Pulmonary artery endothelial cell (primary cell): ENCODE measurements at regions not wholly inside any gene's neighbourhood (a gene's known extent, or its start where the extent isn't known, plus 50 kb on each side); places are given as distances from the start of the nearest gene placed in this dataset.
"Not testable (repeated sequence)": the region's sequence is repeated elsewhere in the genome, so short reads cannot be mapped to it uniquely, and the experiment has no call there.

ENCODE experiments used
- DNase-seq: peaks from one replicate; pipeline ENCODE4 v3.0.0-alpha.2; 2011; ENCODE audit warnings: low read depth, low spot score

DNA sequence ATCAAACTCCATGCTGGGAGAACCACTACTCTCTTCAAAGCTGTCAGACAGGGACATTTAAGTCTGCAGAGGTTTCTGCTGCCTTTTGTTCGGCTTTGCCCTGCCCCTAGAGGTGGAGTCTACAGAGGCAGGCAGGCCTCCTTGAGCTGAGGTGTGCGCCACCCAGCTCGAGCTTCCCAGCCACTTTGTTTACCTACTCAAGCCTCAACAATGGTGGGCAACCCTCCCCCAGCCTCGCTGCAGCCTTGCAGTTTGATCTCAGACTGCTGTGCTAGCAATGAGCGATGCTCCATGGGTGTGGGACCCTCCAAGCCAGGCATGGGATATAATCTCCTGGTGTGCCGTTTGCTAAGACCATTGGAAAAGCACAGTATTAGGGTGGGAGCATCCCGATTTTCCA, 185.3 kb downstream of the COX18 start:
- DNase-seq: not testable (repeated sequence)

DNA sequence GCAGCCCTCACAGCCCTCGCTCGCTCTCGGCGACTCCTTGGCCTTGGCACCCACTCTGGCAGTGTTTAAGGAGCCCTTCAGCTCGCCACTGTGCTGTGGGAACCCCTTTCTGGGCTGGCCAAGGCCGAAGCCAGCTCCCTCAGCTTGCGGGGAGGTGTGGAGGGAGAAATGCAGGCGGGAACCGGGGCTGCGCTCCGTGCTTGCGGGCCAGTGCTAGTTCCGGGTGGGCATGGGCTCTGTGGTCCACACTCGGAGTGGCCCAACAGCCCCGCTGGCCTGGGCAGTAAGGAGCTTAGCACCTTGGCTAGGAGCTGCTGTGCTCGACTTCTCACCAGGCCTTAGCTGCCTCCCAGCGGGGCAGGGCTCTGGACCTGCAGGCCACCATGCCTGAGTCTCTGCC, 192.6 kb downstream of the COX18 start:
- no peak for DNase-seq

DNA sequence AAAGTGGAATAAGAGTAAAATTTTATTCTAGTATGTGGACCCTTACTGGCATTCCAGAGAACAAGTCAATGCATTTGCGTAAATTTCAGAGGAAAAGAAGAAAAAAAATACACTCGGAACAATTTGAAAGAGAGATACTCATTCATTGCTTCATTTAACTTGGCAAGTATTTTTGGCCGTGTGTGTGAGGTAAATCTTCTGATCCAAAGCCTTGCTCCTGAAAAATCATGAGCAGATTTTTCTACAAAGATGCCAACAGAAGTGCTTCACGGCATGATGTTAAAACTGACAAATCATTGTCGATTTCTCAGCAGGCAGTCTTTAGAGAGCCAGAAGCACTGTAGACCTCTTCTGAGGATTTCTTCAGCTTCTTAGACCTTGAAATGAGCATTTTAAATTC, 194.0 kb downstream of the COX18 start:
- no peak for DNase-seq

DNA sequence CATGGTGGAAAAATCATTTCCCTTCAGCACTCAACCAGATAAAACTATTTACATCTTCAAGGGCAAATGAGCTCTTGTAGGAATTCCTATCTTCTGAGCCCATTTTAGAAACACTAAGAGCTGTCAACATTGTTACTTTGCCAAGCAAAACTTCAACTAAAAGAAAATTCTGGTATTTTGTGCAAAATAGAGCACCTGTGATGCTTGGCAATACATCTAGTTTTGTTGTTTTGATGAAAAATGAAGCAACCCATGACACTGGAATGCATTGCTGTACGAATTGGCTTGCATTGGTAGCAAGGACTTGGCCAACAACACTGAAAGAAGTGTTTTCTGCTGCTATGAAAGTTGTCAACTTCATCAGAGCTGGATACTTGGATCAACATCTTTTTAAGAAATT, 194.4 kb downstream of the COX18 start:
- DNase-seq: no peak

DNA sequence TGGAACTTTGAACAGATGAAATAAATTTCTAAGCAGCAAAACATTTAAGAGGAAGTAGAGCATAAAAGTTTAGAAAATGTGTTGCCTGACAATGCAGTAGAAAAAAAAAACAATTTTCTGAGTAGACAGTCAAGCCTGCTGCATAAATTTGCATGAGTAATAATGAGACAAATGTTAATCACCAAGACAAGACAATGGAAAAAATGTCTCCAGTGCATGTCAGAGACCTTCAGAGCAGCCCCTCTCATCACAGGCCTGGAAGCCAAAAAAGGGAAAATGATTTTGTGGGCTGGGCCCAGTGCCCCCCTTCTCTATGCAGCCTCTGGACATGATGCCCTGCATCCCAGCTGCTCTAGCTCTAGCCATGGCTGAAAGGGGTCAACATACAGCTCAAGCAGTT, 204.6 kb downstream of the COX18 start:
- DNase-seq: no peak

DNA sequence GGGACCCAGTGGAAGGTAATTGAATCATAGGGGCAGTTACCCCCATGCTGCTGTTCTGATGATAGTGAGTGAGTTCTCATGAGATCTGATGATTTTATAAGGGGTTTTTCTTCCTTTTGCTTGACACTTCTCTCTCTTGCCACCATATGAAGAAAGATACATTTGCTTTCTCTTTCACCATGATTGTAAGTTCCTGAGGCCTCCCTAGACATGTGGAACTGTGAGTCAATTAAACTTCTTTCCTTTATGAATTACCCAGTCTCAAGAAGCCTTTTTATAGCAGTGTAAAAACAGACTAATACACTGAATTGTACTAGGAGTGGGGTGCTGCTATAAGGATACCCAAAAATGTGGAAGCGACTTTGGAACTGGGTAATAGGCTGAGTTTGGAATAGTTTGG, 205.2 kb downstream of the COX18 start:
- DNase-seq: not testable (repeated sequence)

DNA sequence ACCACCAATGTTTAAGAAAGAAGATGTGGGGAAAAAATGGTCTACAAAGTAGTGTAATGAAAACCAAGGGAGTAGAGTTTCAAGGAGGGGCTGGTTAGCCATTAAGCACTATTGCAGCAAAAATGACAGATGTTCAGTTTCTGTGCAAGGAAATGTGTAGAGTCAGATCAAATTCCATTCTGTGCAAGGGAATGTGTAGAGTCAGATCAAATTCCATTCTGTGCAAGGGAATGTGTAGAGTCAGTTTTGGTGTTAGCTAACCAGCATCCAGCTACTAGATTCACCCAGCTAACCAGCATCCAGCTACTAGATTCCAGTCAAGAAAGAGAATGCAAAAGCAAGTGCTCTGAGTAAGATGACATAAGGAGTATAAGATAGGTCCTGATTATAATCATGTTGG, 208.8 kb downstream of the COX18 start:
- no peak for DNase-seq

DNA sequence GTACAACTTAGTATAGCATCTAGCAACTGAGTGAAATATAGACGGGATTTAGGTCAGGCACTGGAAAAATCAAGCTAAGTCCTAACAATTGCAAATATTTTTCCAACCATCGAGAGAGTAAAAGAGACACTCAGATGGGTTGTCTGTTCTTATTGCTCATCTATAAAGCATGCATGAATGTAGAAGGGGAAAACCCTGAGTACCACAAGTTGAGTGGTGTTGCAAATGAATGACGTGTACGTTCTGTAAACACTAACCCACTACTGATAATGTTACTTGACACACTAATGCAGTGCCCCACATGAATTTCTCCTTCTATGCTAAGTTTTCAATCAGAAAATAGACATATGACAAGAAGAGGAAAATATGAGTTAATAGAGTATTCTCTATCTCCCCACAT, 211.2 kb downstream of the COX18 start:
- DNase-seq: no peak

DNA sequence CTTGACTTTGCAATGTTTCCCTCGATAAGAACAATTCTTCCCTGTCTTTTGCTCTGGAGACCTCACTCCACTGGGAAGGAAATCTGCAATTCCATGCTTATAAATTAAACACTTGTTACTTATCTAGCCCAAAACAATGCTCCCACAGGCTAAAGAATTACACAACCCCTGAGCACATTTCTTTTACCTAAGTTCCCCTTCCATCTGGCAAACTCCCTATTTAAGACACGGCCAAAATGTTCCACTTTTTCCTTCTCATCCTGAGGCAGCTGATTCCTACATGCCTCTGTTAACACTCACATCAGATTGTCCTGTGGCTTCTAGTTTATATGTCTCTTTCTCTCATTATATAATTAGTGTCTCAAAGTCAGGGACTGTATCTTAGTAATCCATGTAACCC, 211.7 kb downstream of the COX18 start:
- DNase-seq: no peak

DNA sequence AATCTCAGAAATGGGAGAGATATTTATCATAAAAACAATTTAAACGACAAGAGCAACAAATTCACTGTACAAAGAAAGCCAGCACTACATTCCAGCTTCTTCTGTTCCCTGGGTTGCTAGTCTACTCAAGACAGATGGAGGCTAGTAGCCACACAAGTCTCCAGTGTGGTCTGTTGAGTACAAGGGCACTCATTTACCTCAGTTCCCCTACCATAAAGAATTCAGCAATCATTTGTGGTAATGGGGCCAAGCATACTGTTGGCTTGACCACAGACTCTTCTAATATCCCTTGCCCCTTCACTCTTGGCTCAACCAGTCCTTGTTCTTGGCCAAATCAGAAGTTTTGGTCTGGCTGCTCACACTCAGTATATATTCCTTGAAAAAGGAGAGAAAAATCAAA, 212.3 kb downstream of the COX18 start:
- DNase-seq: no peak

DNA sequence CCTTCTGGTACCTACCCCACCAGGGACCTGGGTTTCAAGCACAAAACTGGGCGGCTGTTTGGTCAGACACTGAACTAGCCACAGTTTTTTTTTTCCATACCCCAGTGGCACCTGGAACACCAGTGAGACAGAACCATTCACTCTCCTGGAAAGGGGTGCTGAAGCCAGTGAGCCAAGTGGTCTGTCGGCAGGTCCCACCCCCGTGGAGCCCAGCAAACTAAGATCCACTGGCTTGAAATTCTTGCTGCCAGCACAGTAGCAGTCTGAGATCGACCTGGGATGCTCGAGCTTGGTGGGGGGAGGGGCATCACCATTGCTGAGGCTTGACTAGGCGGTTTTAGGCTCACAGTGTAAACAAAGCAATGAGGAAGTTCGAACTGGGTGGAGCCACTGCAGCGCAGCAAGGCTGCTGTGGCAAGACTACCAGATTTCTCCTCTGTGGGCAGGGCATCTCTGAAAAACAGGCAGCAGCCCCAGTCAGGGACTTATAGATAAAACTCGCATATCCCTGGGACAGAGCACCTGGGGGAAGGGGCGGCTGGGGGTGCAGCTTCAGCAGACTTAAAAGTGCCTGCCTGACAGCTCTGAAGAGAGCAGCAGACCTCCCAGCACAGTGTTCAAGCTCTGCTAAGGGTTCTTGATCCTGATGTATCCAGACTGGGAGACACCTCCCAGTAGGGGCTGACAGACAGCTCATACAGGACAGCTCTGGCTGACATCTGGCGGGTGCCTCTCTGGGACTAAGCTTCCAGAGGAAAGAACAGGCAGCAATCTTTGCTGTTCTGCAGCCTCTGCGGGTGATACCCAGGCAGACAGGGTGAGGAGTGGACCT, 223.0 kb downstream of the COX18 start:
- no peak for DNase-seq

DNA sequence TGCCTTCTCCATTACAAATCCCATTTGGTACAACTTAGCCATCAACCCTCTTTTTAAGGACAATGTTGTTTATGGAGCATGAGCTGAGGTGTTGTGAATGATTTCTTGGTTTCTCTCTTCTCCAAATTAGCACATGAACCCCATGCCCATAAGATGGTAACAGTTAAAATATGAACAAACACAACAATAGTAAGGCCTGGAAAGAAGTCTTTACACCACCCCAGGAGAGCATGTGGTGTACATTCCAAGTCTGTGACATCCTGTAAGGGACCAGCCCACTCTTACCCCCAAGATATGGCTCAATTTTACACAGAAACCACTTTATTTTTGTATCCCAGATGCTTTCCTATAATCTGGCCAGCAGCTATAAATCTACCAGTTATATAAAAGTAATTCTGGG, 226.1 kb downstream of the COX18 start:
- DNase-seq: no peak

DNA sequence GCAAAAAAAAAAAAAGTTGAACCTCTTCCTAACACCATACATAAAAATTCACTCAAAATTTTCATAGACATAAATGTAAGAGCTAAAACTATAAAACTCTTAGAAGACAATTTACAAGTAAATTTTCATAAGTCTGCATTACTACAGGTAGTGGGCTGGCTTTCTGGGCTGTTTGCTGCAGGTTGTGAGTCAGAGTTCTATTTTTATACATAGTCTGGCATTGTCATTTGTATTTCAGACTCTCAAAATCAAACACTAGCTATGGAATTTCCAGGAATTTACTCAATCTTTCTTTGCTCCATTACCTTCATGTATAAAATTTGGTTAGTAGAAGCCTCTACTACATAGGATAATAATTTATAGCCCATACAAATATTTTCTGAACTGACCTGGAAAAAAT, 227.2 kb downstream of the COX18 start:
- DNase-seq: no peak

DNA sequence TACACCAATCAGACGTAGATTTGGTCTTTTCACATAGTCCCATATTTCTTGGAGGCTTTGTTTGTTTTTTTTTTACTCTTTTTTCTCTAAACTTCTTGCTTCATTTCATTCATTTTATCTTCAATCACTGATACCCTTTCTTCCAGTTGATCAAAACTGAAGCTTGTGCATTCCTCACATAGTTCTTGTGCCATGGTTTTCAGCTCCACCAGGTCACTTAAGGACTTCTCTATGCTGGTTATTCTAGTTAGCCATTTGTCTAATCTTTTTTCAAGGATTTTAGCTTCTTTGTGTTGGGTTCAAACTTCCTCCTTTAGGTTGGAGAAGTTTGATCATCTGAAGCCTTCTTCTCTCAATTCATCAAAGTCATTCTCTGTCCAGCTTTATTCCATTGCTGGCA, 229.3 kb downstream of the COX18 start:
- not testable (repeated sequence) for DNase-seq

DNA sequence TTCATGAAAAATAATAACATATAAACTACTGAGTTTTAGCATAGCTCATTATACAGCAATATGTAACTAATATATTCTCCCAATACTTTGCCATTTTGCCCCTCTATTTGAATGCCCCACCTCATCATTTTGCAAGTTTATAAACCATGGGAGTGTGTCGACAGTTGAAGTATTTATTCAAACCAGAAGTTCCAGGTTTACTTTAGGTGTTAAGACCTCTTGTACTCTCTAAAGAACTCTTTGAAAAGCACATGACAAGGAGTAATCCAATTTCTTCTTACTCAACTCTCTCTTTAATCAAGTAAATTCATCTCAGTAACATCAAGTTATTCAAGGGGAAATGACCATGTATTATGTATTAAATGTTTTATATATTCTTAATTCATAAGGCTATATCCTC, 240.7 kb downstream of the COX18 start:
- no peak for DNase-seq

DNA sequence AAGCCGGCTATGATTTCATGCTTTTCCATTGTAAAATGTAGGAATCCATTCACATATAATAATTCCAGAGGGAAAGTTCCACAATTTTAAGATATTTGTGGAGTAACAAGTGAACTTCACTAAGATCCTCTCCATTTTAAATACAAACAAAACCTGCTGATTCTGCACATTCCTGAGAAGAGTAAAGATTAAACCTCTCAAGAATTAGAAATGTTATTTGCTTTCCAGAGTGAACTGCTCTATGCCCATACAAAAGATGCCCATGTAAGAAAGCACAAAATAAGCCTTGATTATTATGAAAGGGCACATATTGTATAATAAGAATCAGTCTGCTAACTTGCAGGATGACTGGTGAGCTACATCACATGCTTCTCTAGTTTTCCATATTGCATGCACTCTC, 241.5 kb downstream of the COX18 start:
- no peak for DNase-seq

DNA sequence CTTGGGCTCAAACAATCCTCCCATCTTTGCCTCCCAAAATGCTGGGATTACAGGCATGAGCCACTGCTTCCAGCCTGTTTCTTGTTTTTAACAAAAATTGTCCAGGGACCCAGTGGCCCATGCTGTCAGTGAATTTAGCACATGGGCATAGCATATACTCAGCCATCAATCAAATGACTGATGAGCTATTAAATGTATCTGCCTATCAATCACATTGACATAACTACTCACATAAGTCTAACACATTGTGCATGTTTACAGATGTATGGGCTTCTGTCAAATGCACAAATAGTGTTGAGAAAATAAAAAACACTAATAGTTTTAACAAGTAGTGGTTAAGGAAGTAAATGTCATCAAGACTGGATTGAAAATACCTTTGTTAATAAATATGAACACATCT, 249.4 kb downstream of the COX18 start:
- DNase-seq: no peak

DNA sequence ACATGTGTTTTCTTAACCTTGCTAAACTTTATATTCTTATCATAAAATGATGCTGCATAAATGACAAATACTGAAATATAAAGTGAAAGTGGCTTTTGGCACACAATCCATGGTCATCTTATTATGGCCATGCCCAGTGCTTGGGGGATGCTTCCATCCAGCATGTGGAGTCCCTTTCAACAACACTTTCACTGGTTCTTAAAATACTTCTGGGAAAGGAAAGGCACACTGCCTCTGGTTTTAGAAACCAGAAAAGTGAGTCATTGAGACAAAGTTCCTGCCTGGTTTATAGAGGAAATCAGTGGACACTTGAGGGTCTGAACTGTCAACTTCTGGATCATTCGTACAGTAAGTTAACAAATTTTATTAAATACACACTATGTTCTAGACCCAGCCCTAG, 248.0 kb upstream of the ADAMTS3 start:
- DNase-seq: no peak

DNA sequence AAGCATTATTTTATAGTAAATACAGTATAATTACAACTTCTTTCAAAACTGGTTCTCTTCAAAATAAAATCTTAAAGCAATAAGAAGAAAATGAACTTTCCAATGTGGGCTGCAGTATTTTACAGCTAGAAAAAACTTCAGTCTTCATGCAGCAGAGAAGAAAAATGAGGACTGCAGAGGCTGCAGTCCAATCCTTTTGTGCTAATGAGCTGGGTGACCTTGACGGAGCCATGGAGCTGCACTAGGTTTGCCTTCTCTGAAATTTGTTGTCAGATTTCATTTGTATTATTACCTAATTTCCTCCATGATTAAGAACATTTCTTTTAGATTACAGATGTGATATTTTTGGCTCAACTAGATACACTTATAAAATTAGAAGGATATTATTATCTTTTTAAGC, 245.2 kb upstream of the ADAMTS3 start:
- no peak for DNase-seq

DNA sequence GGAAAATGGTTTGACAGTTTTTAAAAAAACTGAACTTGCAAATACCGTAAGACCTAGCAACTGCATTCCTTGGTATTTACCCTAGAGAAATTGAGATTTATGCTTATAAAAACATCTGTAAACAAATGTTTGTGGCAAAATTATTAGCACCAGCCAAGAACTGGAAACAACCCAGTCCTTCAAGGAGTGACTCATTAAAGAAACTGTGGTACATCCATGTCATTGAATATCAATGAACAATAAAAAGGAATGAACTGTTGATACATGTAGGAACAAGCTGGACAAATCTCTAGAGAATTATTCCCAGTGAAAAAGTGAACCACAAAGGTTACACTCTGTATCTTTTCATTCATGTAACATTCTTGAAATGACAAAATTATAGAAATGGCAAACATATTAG, 240.2 kb upstream of the ADAMTS3 start:
- no peak for DNase-seq

DNA sequence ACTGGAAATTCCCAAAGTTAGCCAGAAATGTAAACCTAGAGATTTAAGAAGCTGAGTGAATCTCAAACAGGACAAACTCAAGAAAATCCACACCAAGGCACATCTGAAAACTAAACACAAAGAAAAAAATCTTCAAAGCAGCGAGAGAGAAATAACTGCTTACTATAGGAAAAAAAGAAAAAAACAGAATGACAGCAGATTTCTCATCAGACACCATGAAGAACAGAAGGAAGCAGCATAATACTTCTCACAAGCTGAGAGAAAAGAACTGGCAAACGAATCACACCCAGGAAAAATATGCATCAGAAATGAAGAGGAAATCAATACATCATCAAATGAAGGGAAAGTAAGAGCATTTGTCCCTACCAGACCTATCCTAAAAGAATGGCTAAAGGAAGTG, 236.3 kb upstream of the ADAMTS3 start:
- DNase-seq: no peak

DNA sequence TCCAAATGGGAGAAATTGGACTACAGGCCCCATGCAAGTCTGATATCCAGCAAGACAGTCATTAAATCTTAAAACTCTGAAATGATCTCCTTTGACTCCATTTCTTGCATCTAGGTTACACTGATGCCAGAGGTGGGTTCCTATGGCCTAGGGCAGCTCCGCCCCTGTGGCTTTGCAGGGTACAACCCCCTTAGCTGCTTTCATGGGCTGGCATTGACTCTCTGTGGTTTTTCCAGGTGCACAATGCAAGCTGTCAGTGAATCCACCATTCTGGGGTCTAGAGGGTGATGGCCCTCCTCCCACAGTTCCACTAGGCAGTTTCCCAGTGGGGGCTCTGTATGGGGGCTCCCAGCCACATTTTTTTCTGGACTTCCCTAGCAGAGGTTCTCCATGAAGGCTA, 228.5 kb upstream of the ADAMTS3 start:
- DNase-seq: no peak

DNA sequence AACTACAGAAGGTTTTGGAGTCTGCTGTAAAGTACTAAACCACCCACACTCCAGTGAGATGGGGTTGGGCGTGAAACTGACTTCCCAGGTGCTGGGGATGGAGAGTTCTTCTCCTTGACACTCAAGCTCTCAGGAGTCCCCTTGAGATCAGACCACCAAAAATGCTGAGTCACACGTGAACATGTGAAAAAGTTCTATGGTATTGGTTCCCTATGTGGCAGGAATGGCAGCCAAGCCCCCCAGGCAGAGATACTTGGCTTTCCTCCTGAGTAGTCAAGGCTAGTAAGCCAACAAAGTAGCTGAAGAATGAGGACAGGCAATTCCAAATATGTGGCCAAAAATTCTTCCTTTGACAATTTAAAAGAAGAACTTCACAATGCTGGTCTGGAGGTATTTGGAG, 222.0 kb upstream of the ADAMTS3 start:
- DNase-seq: no peak
